ENCODE measurements at regions not wholly inside any gene's neighbourhood (a gene's known extent, or its start where the extent isn't known, plus 50 kb on each side); places are given as distances from the start of the nearest gene placed in this dataset.
"Not testable (repeated sequence)": the region's sequence is repeated elsewhere in the genome, so short reads cannot be mapped to it uniquely, and the experiment has no call there.

DNA sequence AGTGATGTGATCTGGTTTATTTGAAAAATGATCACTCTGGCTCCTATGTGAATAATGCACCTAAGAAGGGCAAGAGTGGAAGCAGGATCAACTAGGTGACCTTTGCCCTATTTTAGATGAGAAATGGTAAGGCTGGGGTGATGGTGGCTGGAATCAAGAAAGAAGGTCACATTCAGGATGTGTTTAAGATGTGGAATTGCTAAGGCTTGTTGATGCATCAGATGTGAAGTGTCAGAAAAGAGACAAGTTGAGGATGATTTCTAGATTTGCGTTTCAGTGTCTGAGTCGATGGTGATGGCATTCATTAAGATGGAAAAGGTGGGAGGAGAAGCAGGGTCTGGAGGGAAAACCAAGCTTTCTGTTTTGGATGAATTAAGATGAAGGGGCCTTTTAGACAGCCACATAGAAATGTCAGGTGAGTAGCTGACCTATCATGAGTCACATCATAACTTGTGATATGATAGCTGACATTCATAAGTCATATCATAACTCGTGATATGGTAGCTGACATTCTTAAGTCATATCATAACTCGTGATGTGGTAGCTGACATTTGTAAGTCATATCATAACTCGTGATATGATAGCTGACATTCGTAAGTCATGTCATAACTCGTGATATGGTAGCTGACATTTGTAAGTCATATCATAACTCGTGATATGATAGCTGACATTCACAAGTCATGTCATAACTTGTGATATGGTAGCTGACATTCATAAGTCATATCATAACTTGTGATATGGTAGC is 101.2 kb upstream of the SEC11C start:
- DNase-seq: no peak

DNA sequence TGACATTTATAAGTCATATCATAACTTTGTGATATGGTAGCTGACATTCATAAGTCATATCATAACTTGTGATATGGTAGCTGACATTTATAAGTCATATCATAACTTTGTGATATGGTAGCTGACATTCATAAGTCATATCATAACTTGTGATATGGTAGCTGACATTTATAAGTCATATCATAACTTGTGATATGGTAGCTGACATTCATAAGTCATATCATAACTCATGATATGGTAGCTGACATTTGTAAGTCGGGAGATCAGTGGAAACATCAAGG is 100.7 kb upstream of the SEC11C start:
- not testable (repeated sequence) for DNase-seq

DNA sequence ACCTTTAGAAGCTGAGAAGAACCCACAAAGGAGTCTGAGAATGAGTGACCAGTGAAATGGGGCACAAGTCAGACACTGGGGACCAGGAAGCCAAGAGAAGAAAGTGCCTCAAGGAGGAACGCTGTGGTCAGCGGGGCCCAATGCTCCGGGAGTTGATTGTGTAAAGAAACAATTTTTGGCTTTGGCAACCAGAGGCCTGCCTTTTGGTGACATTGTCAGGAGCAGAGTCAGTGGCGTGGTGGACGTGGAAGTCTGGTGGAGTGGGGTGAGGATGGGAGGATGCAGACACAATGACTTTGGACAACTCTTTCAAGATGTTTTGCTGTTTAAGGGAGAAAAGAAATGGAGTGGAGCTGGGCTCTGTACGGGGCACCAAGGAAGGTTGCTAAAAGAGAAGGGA is 100.2 kb upstream of the SEC11C start:
- DNase-seq: no peak

DNA sequence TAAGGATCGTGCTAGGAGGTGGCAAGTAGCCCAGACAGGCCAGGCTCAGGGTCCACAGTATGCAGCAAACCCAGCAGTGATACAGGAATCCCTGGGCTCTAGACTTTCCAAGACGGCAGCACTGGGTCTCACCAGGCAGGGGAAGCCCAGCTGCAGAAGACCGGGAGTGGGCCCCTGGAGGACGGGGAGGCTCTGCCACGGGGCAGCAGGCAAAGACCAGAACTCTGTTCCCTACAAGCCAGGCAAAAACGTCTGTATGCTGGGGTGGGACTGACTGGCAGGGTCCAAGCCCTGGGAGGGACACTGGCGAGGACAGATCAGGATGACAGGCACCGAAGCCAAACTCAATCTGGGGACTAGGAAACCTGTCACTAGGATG is 98.9 kb upstream of the SEC11C start:
- DNase-seq: no peak

DNA sequence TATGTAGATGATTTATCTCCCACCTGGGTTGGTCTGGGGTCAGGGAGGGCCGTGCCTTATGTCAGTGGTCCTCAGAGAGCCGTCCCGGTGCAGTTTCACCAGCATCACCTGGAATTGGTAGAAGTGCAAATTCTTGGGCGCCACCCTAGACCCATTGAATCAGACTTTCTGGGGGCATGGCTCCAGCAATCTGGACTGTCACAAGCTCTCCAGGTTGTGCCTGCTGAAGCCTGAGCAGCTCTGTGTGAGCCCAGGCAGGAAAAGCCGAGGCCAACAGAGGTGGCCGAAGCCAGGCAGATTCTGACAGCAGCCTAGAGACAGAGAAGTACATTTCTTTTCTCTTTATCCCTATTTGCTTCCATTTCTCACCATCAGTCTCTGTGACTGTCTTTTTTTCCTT is 98.4 kb upstream of the SEC11C start:
- no peak for DNase-seq

DNA sequence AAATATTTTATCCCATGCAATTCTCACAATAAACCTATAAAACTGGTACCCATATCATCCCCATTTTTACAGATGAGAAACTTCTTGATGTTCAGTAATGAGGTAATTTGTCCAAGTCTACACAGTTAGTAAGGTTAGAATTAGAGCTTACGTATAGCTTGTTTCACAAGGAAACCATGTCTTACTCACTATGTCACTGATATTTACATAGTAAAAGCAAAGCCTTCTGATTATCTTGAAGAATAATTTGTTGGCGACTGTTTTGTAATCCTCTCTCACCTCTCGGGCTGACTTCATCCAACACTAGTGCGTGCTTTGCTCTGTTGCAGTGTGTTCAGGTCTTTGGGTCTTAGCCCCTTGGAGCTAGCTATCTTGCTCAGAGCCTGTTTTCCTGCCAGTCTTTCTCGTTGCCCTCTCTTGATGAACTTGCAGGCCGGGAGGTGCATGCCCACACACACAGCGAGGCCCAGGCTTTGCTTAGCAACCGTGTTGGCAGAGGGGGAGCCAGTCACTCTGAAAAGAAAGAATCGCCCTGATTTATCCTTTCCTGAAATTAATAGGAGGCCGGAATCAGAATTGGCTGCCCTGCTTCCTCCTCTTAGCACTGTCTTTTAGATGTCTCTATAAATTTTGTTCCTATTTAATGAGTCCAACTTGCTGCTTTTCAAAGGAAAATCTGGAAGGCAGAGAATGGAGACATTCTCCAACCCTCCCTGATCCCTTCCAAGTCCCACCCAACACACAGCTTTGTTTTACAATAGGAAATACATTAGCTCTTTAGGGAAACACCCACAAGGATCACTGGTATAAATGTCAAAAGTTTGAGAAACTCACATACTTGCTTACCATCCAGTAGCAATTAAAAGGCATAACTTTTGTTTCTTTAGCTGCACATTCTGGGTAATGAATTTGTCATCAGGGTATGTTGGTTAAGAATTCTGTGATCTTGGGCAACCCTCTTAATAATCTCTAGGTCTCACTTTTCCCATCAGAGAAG is 97.6 kb upstream of the SEC11C start:
- no peak for DNase-seq

DNA sequence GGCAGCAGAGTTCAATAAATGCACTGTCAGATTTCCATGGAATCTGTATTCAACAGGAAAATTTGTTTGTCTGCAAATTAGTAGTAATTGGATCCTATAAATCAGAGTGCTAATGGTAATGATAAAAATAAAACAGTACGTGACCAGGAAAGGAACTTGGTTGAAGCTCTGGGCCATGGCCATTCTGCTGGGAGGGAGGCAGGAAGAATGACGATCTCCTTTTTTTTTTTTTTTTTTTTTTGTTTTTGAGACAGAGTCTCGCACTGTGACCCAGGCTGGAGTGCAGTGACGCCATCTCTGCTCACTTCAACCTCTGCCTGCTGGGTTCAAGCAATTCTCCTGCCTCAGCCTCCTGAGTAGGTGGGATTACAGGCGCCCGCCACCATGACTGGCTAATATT is 94.8 kb upstream of the SEC11C start:
- no peak for DNase-seq

- no peak for DNase-seq
Measured at GRCh38 chr18:59047321-59048047, 92.2 kb upstream of the SEC11C start.

GRCh38 chr18:59048048-59048363 is 91.7 kb upstream of the SEC11C start:
- no peak for DNase-seq

DNA sequence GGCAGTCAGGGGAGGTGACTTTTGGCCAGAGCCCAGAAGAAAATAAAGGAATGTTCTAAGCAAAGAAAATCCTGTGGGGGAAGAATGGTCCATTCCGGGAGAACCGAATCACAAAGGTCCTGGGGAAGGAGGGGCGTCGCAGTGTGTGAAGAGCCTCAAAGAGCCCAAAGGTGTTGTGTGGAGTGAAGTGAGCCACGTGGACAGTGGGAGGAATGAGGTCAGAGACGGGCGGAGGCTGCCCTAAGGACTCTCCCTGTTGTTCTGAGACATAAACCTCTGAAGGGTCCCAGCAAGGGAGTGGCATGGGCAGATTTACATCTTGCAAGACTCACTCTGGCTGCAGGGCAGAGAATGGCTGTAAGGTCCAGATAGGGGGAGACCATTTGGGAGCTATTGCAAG is 91.3 kb upstream of the SEC11C start:
- no peak for DNase-seq

DNA sequence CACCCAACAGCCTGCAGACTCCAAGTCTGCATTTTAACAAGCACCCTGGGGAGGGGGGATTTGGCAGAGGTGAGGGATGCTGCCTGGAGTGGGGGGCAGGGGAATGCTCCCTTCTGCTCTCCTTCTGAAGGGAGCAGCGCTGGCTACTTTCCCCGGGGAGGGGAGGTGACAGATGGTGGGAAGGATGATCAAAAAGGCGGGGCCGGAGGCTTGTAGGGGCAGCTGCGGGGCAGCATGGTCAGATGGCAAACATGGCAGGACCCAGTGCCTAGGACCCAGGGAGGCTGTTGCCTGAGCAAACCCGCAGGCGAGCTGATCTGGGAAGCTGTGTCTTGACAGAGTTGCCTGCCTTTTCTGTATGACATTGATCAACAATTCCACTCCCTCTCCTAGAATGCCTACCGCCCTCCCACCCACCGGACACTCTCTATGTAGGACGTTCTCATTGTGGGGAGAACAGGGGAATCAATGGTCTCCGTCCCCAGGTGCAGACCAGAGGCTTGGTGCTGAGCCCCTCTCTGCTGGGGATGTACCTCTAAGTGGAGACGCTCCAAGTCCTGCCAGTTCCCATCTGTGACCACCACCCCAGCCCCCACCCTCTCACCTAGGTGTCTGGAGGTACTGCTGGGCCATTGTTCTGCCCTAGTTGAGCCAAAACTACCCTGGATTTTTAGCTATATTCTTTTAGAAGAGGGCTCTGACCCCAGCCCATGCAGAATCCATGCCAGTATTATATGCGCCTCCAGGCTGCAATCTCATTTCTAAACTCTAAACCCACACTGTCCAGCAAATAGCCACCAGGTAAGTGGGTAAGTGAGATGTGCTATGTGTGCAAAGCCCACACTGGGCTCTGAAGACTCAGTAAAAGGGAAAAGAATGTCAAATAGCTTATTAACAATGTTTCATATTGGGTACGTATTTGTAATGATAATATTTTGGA is 89.7 kb upstream of the SEC11C start:
- DNase-seq: no peak

GRCh38 chr18:59050661-59051057 is 89.0 kb upstream of the SEC11C start:
- DNase-seq: no peak

GRCh38 chr18:59051470-59052165 is 88.1 kb upstream of the SEC11C start:
- DNase-seq: no peak

DNA sequence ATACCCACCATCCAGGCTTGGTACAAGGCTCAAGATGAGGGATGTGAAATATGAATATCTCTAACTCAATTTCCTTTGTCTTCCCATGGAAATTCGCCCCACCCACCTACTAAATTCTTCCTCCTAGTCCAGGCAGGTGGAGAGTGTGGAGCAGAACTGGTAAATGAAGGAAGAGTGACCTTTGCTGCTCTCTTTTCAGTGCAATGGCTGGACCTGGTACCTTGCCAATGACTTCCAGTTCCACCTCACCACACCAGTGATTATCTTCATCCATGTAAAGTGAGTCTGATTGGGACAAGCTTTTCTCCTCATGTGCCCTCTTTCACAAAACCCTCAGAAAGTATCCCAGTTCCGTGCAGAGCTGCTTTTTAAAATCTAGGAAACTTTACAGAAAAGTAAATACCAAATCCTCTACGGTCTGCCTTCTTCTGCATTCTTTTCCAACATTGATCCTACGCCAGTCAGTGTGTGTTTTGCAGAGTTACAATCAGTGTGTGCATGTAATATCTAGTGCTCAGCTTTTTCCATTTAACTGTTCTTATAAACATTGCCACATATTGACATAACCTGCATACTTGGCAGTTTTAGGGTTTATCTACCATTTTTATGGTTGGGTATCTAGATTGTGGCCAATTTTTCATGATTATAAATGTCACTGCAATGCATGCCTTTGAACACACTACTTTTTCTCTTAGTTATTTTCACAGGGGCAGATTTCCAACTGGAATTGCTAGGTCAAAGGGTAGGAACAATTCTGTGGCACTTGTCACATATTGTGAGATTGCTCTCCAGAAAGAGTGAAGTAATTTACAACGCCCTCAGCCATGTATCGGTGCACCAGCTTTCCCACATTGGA is 86.5 kb upstream of the SEC11C start:
- DNase-seq: no peak

- DNase-seq: no peak
Measured at GRCh38 chr18:59054496-59055287, 85.0 kb upstream of the SEC11C start.

DNA sequence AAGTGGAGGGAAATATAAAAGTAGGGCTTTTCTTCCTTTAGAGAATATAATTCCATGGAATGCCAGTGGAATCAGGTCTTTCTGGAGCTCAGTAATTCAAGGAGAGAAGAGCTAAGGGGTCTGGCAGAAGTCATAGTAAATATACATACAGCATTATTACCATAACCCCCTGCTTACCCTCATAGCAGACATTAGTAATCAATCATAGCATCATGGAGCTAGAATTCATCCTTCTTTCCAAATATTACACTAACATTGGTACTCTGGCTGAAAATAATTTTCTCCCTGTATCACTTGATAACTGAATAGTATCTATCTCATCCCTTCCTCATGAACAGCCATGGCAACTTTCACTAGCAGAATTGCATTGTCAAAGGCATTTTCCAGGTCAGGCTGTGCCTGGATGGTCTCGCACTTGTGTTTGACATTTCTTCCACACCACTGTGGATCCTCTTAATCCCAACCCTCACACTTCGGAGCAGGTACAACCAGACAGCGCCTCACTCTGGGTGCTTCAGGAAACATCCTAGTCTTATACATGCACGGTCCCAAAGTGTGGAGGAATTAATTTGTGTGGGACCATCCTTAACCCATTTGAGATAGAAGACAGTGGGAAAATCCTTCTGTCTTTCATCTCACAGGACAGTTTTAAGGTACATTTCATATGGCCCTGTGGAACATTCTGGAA is 84.2 kb upstream of the SEC11C start:
- DNase-seq: no peak

DNA sequence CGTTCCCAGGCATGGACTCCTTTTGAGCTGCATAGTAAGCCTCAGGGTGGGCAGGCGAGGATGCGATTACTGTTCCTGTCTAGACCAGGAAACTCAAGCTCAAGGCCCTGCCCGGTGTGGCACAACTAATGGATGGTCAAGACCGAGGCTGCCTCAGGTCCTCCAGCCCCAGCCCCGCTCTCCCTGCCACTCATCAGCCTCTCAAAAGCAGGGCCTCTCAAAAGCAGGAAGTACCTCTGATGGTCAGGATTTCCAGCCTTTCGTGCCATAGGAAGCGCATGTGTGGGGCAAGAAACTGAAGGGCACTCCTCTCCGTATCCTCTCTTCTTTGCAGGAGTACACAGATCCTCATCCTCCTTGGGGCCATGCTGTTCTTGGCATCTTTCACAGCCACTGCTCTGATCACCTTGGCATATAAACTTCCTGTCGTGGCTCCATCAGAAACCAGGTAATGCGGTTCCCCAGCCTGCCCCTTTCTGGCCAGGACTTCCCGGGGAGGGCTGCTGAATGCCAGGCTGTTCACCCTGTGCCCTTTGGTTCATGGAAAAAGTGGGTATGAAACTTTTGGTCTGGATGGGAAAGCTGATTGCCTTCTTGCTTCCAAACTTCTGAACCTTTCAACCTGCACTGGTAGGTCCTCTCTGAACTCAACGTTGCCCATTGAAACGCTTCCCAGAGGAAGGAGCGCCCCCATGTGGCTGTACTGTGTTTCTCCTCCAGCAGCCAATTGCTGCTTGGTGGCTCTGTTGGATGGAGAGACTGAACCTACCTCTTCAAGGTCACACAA is 82.8 kb upstream of the SEC11C start:
- DNase-seq: peak; percentile 8

DNA sequence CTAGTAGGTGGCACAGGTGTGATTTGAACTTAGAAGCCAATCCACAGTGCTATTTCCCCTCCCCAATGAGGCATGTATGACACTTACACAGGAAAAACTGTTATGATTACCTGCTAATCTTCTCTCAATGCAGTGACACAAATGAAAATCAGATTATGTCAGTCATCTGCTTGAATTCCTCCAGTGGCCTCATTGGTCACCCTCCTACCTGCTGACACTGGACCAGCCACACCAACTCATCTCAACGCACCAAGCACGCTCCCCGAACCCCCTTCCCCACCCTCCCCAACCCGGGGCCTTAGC is 82.2 kb upstream of the SEC11C start:
- DNase-seq: no peak

- no peak for DNase-seq
Measured at GRCh38 chr18:59057969-59058368, 81.7 kb upstream of the SEC11C start.
